HG02798 (cell line): ENCODE measurements at regions not wholly inside any gene's neighbourhood (a gene's known extent, or its start where the extent isn't known, plus 50 kb on each side); places are given as distances from the start of the nearest gene placed in this dataset.
"Not testable (repeated sequence)": the region's sequence is repeated elsewhere in the genome, so short reads cannot be mapped to it uniquely, and the experiment has no call there.

Experiments
- ATAC-seq: cut with Tn5 transposase; IDR thresholded peaks from one replicate; pipeline ENCODE4 v1.9.1; 2021; ENCODE audit warnings: mild to moderate bottlenecking; ENCODE audit not compliant: unreplicated experiment, poor library complexity

GRCh38 chr18:56289381-56289780 lies 349.0 kb downstream of the TXNL1 start:
- ATAC-seq: no peak

- no peak for ATAC-seq
Observed at GRCh38 chr18:56286775-56287325, 351.5 kb downstream of the TXNL1 start.

- ATAC-seq: no peak
Observed at GRCh38 chr18:56285387-56286065, 352.9 kb downstream of the TXNL1 start.

GRCh38 chr18:56284319-56284718 lies 354.1 kb downstream of the TXNL1 start:
- ATAC-seq: no peak

- no peak for ATAC-seq
Observed at GRCh38 chr18:56283316-56283715, 355.1 kb downstream of the TXNL1 start.

GRCh38 chr18:56282234-56283104 lies 355.9 kb downstream of the TXNL1 start:
- ATAC-seq: no peak

GRCh38 chr18:56279816-56280215 lies 358.6 kb downstream of the TXNL1 start:
- not testable (repeated sequence) for ATAC-seq

- ATAC-seq: no peak
Observed at GRCh38 chr18:56278421-56279003, 359.9 kb downstream of the TXNL1 start.

- ATAC-seq: no peak
Observed at GRCh38 chr18:56276466-56276865, 361.9 kb downstream of the TXNL1 start.

GRCh38 chr18:56273541-56274219 lies 364.7 kb downstream of the TXNL1 start:
- ATAC-seq: no peak

- ATAC-seq: no peak
Observed at GRCh38 chr18:56270671-56271250, 367.6 kb downstream of the TXNL1 start.

GRCh38 chr18:56269958-56270357 lies 368.4 kb downstream of the TXNL1 start:
- ATAC-seq: no peak

- ATAC-seq: no peak
Observed at GRCh38 chr18:56268952-56269351, 369.4 kb downstream of the TXNL1 start.

GRCh38 chr18:56267334-56267733 lies 371.1 kb downstream of the TXNL1 start:
- no peak for ATAC-seq

GRCh38 chr18:56258178-56258577 lies 380.2 kb downstream of the TXNL1 start:
- peak; percentile 47 for ATAC-seq

- peak; percentile 96 for ATAC-seq
Observed at GRCh38 chr18:56257205-56257604, 381.2 kb downstream of the TXNL1 start.

- no peak for ATAC-seq
Observed at GRCh38 chr18:56256659-56257058, 381.7 kb downstream of the TXNL1 start.

GRCh38 chr18:56255381-56255780 lies 383.0 kb downstream of the TXNL1 start:
- ATAC-seq: no peak

- ATAC-seq: no peak
Observed at GRCh38 chr18:56252456-56252855, 385.9 kb downstream of the TXNL1 start.

- ATAC-seq: peak; percentile 97
Observed at GRCh38 chr18:56248610-56249235, 389.7 kb downstream of the TXNL1 start.
